Vagina (tissue), 2 donors: ENCODE measurements at regions not wholly inside any gene's neighbourhood (a gene's known extent, or its start where the extent isn't known, plus 50 kb on each side); places are given as distances from the start of the nearest gene placed in this dataset.

Experiments
- POLR2A ChIP-seq, 2 donors: fragments of 450-650 bp; IDR thresholded peaks; one replicate each; pipeline ENCODE4 v1.6.1; 2017; ENCODE audit warnings: antibody characterized with exemption in 2 of 2, mild to moderate bottlenecking in 2 of 2, moderate library complexity in 2 of 2
- POLR2AphosphoS5 ChIP-seq, 2 donors: sonication (generic); formaldehyde crosslinking; IDR thresholded peaks; one replicate each; pipeline ENCODE4 v1.9.0; 2017; ENCODE audit warnings: antibody characterized with exemption in 2 of 2, mild to moderate bottlenecking in 2 of 2, low read depth in 1 of 2; ENCODE audit not compliant: insufficient read depth in 1 of 2
- TF ChIP-seq, protein P1 (sequence below), 3 experiments: fragments of 450-650 bp in 2 of 3; fragments of 200-600 bp in 1 of 3; sonication (generic) in 1 of 3; IDR thresholded peaks; one replicate each; pipeline ENCODE4 v1.5.1; 2017 to 2019; ENCODE audit warnings: antibody characterized with exemption in 3 of 3, mild to moderate bottlenecking in 2 of 3, moderate library complexity in 2 of 3

DNA sequence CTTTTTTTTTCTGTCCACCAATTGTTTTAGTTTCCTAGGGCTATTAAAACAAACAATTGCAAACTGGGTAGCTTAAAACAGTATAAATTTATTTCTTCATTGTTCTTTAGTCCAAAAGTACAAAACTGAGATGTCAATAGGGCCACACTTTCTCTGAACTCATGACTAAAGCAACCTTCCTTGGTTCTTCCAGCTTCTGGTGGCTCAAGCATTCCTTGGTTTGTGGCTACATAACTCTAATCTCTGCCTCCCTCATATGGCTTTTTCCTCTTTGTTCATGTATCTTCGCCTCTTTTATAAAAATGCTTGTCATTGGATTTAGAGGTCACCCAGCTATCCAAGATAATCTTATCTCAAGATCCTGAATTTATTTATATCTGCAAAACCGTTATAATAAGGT is 914.5 kb upstream of the EPHA6 start:
- TF ChIP-seq POLR2A (IDR thresholded peaks at IDR 0.05) (no peak), POLR2AphosphoS5 (IDR thresholded peaks at IDR 0.05; ENCODE audit: insufficient read depth in 1 of 2, low read depth in 1 of 2) (no peak)
- TF ChIP-seq, protein P1, sequence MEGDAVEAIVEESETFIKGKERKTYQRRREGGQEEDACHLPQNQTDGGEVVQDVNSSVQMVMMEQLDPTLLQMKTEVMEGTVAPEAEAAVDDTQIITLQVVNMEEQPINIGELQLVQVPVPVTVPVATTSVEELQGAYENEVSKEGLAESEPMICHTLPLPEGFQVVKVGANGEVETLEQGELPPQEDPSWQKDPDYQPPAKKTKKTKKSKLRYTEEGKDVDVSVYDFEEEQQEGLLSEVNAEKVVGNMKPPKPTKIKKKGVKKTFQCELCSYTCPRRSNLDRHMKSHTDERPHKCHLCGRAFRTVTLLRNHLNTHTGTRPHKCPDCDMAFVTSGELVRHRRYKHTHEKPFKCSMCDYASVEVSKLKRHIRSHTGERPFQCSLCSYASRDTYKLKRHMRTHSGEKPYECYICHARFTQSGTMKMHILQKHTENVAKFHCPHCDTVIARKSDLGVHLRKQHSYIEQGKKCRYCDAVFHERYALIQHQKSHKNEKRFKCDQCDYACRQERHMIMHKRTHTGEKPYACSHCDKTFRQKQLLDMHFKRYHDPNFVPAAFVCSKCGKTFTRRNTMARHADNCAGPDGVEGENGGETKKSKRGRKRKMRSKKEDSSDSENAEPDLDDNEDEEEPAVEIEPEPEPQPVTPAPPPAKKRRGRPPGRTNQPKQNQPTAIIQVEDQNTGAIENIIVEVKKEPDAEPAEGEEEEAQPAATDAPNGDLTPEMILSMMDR (IDR thresholded peaks at IDR 0.05), result no peak
